ENCODE measurements at regions not wholly inside any gene's neighbourhood (a gene's known extent, or its start where the extent isn't known, plus 50 kb on each side); places are given as distances from the start of the nearest gene placed in this dataset.

GRCh38 chr10:65796472-65796871, 1129.4 kb upstream of the LRRTM3 start:
- no peak overlapping the region for H3K4me3 ChIP-seq (ENCODE audit: low read depth, low read length)
- TF ChIP-seq CTCF (IDR thresholded peaks at IDR 0.05; ENCODE audit: low read depth, low read length, missing control alignments), result no peak
- no peak for DNase-seq
- in situ Hi-C loops (cut with HindIII; ENCODE audit: low pct_ligation_motif_present, low sequenced_read_pairs), result no loop called here
- H3K27me3 ChIP-seq (replicated peaks), result no peaks in the 10 kb centered on the region
- no peaks in the 10 kb centered on the region for H3K36me3 ChIP-seq (replicated peaks)
- H3K27ac ChIP-seq, result no peak overlapping the region

- no peak overlapping the region for H3K4me3 ChIP-seq (ENCODE audit: low read depth, low read length)
- no peak overlapping the region for H3K27ac ChIP-seq
- no peak for DNase-seq
- in situ Hi-C loops (cut with HindIII; ENCODE audit: low pct_ligation_motif_present, low sequenced_read_pairs), result no loop called here
- no peaks in the 10 kb centered on the region for H3K36me3 ChIP-seq (replicated peaks)
- no peaks in the 10 kb centered on the region for H3K27me3 ChIP-seq (replicated peaks)
- no peak for TF ChIP-seq CTCF (IDR thresholded peaks at IDR 0.05; ENCODE audit: low read depth, low read length, missing control alignments)
These were observed 1127.7 kb upstream of the LRRTM3 start for GRCh38 chr10:65798133-65798532.

GRCh38 chr10:65802391-65802790, 1123.4 kb upstream of the LRRTM3 start:
- DNase-seq, result no peak
- no peaks in the 10 kb centered on the region for H3K36me3 ChIP-seq (replicated peaks)
- no peaks in the 10 kb centered on the region for H3K27me3 ChIP-seq (replicated peaks)
- no peak overlapping the region for H3K27ac ChIP-seq
- in situ Hi-C loops (cut with HindIII; ENCODE audit: low pct_ligation_motif_present, low sequenced_read_pairs), result no loop called here
- TF ChIP-seq CTCF (IDR thresholded peaks at IDR 0.05; ENCODE audit: low read depth, low read length, missing control alignments), result no peak
- H3K4me3 ChIP-seq (ENCODE audit: low read depth, low read length), result no peak overlapping the region

- no peaks in the 10 kb centered on the region for H3K27me3 ChIP-seq (replicated peaks)
- DNase-seq, result no peak
- TF ChIP-seq CTCF (IDR thresholded peaks at IDR 0.05; ENCODE audit: low read depth, low read length, missing control alignments), result no peak
- no peak overlapping the region for H3K27ac ChIP-seq
- H3K36me3 ChIP-seq (replicated peaks), result no peaks in the 10 kb centered on the region
- no peak overlapping the region for H3K4me3 ChIP-seq (ENCODE audit: low read depth, low read length)
- in situ Hi-C loops (cut with HindIII; ENCODE audit: low pct_ligation_motif_present, low sequenced_read_pairs), result no loop called here
These were observed 1120.3 kb upstream of the LRRTM3 start for GRCh38 chr10:65805511-65805910.

- no peak overlapping the region for H3K4me3 ChIP-seq (ENCODE audit: low read depth, low read length)
- H3K36me3 ChIP-seq (replicated peaks), result no peaks in the 10 kb centered on the region
- in situ Hi-C loops (cut with HindIII; ENCODE audit: low pct_ligation_motif_present, low sequenced_read_pairs), result no loop called here
- TF ChIP-seq CTCF (IDR thresholded peaks at IDR 0.05; ENCODE audit: low read depth, low read length, missing control alignments), result no peak
- no peaks in the 10 kb centered on the region for H3K27me3 ChIP-seq (replicated peaks)
- no peak for DNase-seq
- no peak overlapping the region for H3K27ac ChIP-seq
These were observed 1119.8 kb upstream of the LRRTM3 start for GRCh38 chr10:65805993-65806392.

- in situ Hi-C loops (cut with HindIII; ENCODE audit: low pct_ligation_motif_present, low sequenced_read_pairs), result no loop called here
- no peak overlapping the region for H3K4me3 ChIP-seq (ENCODE audit: low read depth, low read length)
- H3K27me3 ChIP-seq (replicated peaks), result no peaks in the 10 kb centered on the region
- TF ChIP-seq CTCF (IDR thresholded peaks at IDR 0.05; ENCODE audit: low read depth, low read length, missing control alignments), result no peak
- no peak overlapping the region for H3K27ac ChIP-seq
- DNase-seq, result no peak
- H3K36me3 ChIP-seq (replicated peaks), result no peaks in the 10 kb centered on the region
These were observed 1117.0 kb upstream of the LRRTM3 start for GRCh38 chr10:65808687-65809333.
